Neural progenitor cell (in vitro differentiated cells): ENCODE measurements at regions not wholly inside any gene's neighbourhood (a gene's known extent, or its start where the extent isn't known, plus 50 kb on each side); places are given as distances from the start of the nearest gene placed in this dataset.

Source experiments
- DNase-seq: peaks from one replicate; pipeline ENCODE4 v3.0.0-alpha.2; 2016; ENCODE audit warnings: low spot score
- H2AFZ ChIP-seq: fragments of 200-600 bp; sonication (generic); replicated peaks from 2 replicates; pipeline ENCODE4 v1.6.1; 2016; ENCODE audit warnings: antibody characterized with exemption
- H3F3A ChIP-seq: fragments of 200-600 bp; sonication (generic); 2 replicates; pipeline ENCODE4 v1.6.1; 2016; ENCODE audit warnings: antibody characterized with exemption, low read depth
- H3K27ac ChIP-seq: fragments of 200-600 bp; sonication (generic); 2 replicates; pipeline ENCODE4 v1.5.1; 2016; ENCODE audit warnings: mild to moderate bottlenecking
- H3K27me3 ChIP-seq: fragments of 200-600 bp; sonication (generic); 2 replicates; pipeline ENCODE4 v1.6.1; 2016; ENCODE audit warnings: mild to moderate bottlenecking, moderate library complexity
- H3K36me3 ChIP-seq: fragments of 200-600 bp; sonication (generic); 2 replicates; pipeline ENCODE4 v1.5.1; 2016
- H3K4me1 ChIP-seq: fragments of 200-600 bp; sonication (generic); 2 replicates; pipeline ENCODE4 v1.6.1; 2016; ENCODE audit warnings: mixed run types
- H3K4me2 ChIP-seq: fragments of 200-600 bp; sonication (generic); 2 replicates; pipeline ENCODE4 v1.6.1; 2016
- H3K4me3 ChIP-seq: fragments of 200-600 bp; sonication (generic); 2 replicates; pipeline ENCODE4 v1.5.1; 2016
- H3K79me2 ChIP-seq: fragments of 200-600 bp; sonication (generic); 2 replicates; pipeline ENCODE4 v1.6.1; 2016; ENCODE audit warnings: low read depth
- H3K9ac ChIP-seq: fragments of 200-600 bp; sonication (generic); 2 replicates; pipeline ENCODE4 v1.6.1; 2016
- H3K9me3 ChIP-seq: fragments of 200-600 bp; sonication (generic); 2 replicates; pipeline ENCODE4 v1.5.1; 2016; ENCODE audit warnings: low read depth
- H4K20me1 ChIP-seq: fragments of 200-600 bp; sonication (generic); 2 replicates; pipeline ENCODE4 v1.6.1; 2016; ENCODE audit warnings: low read depth
- H3K27ac Mint-ChIP-seq: 3 replicates; pipeline ENCODE4 v1.8.0; 2021; ENCODE audit warnings: mixed read lengths
- H3K27me3 Mint-ChIP-seq: 2 replicates; pipeline ENCODE4 v1.8.0; 2022; ENCODE audit warnings: low read depth, mild to moderate bottlenecking, inconsistent platforms, moderate library complexity, mixed read lengths; ENCODE audit not compliant: insufficient read depth
- H3K36me3 Mint-ChIP-seq: 3 replicates; pipeline ENCODE4 v1.8.0; 2021; ENCODE audit warnings: mixed read lengths
- H3K4me1 Mint-ChIP-seq: 3 replicates; pipeline ENCODE4 v1.8.0; 2021; ENCODE audit warnings: mixed read lengths
- H3K4me3 Mint-ChIP-seq: 3 replicates; pipeline ENCODE4 v1.8.0; 2021; ENCODE audit warnings: mild to moderate bottlenecking, moderate library complexity, mixed read lengths
- H3K9me3 Mint-ChIP-seq: 3 replicates; pipeline ENCODE4 v1.8.0; 2020; ENCODE audit warnings: mixed read lengths
- EZH2 ChIP-seq: fragments of 200-600 bp; sonication (generic); IDR thresholded peaks from 2 replicates; pipeline ENCODE4 v1.6.1; 2017; ENCODE audit warnings: antibody characterized with exemption, mild to moderate bottlenecking, moderate library complexity
- EZH2phosphoT487 ChIP-seq: fragments of 200-600 bp; sonication (generic); IDR thresholded peaks from 2 replicates; pipeline ENCODE4 v1.6.1; 2017; ENCODE audit warnings: antibody characterized with exemption
- TF ChIP-seq, protein P1 (sequence below): fragments of 200-600 bp; sonication (generic); IDR thresholded peaks from 2 replicates; pipeline ENCODE4 v1.5.1; 2017; ENCODE audit warnings: antibody characterized with exemption, mild to moderate bottlenecking

DNA sequence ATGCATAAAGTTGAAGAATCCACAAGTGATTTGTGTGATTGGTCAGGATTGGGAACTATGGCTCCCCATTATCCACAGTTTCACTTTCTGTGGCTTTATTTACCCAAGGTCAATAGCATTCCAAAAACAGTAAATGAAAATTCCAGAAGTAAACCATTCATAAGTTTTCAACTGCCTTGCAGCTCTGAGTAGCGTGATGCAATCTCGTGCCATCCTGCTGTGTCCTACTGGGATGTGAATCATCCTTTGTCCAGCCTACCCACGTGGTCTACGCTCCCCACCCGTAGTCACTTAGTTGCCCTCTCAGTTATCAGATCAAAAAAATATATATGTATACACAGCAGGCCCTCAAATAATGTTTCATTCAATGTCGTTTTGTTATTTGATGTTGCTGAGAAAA is 89.0 kb upstream of the DLGAP1 start:
- no peaks in the 10 kb centered on the region for H4K20me1 ChIP-seq
- Mint-ChIP-seq H3K27me3 (no peaks in the 10 kb centered on the region), H3K27ac (no peak overlapping the region), H3K9me3 (no peaks in the 10 kb centered on the region), H3K4me1 (no peaks in the 10 kb centered on the region), H3K4me3 (no peak overlapping the region), H3K36me3 (no peaks in the 10 kb centered on the region)
- H3K79me2 ChIP-seq = no peaks in the 10 kb centered on the region
- no peaks in the 10 kb centered on the region for H3K9me3 ChIP-seq
- no peak overlapping the region for H3K9ac ChIP-seq
- H3K27ac ChIP-seq = no peak overlapping the region
- no peak overlapping the region for H3K4me3 ChIP-seq
- H3K36me3 ChIP-seq = no peaks in the 10 kb centered on the region
- H3F3A ChIP-seq = no peaks in the 10 kb centered on the region
- no peak overlapping the region for H3K4me2 ChIP-seq
- H3K4me1 ChIP-seq = no peaks in the 10 kb centered on the region
- H2AFZ ChIP-seq = no peak overlapping the region
- DNase-seq = no peak
- no peaks in the 10 kb centered on the region for H3K27me3 ChIP-seq
- TF ChIP-seq EZH2phosphoT487 (no peak), EZH2 (no peak)
- TF ChIP-seq, protein P1, sequence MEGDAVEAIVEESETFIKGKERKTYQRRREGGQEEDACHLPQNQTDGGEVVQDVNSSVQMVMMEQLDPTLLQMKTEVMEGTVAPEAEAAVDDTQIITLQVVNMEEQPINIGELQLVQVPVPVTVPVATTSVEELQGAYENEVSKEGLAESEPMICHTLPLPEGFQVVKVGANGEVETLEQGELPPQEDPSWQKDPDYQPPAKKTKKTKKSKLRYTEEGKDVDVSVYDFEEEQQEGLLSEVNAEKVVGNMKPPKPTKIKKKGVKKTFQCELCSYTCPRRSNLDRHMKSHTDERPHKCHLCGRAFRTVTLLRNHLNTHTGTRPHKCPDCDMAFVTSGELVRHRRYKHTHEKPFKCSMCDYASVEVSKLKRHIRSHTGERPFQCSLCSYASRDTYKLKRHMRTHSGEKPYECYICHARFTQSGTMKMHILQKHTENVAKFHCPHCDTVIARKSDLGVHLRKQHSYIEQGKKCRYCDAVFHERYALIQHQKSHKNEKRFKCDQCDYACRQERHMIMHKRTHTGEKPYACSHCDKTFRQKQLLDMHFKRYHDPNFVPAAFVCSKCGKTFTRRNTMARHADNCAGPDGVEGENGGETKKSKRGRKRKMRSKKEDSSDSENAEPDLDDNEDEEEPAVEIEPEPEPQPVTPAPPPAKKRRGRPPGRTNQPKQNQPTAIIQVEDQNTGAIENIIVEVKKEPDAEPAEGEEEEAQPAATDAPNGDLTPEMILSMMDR = no peak

DNA sequence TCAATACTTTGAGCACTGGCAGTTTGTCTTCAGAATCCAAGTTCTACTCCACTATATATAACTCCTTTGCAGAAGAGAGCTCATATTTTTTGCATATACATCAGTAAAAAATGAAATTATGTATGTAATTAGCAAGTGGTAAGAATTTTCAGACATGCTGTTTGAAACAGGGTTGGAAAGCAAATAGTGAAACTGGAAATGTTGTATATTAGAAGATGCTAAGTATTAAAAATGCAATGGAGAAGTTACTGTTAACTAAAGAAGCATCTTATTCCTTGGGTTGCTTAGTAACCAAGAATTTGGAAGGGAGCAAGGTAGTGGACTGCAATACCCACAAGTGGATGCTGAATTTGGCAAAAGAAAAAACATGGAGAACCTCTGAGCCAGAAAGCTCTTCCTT is 88.6 kb upstream of the DLGAP1 start:
- Mint-ChIP-seq H3K4me3 (no peak overlapping the region), H3K27ac (no peak overlapping the region), H3K9me3 (peaks cover 2% of the 10 kb centered on the region), H3K36me3 (no peaks in the 10 kb centered on the region), H3K4me1 (no peaks in the 10 kb centered on the region), H3K27me3 (peaks cover under 1% of the 10 kb centered on the region)
- Histone ChIP-seq H3K36me3 (no peaks in the 10 kb centered on the region), H3K4me2 (no peak overlapping the region), H4K20me1 (no peaks in the 10 kb centered on the region), H3K79me2 (no peaks in the 10 kb centered on the region), H3K27ac (no peak overlapping the region), H3K9me3 (no peaks in the 10 kb centered on the region), H2AFZ (no peak overlapping the region), H3F3A (no peaks in the 10 kb centered on the region), H3K4me1 (no peaks in the 10 kb centered on the region), H3K4me3 (no peak overlapping the region), H3K9ac (no peak overlapping the region), H3K27me3 (no peaks in the 10 kb centered on the region)
- TF ChIP-seq EZH2phosphoT487 (no peak), EZH2 (no peak)
- TF ChIP-seq, protein P1 = no peak
- DNase-seq = no peak

DNA sequence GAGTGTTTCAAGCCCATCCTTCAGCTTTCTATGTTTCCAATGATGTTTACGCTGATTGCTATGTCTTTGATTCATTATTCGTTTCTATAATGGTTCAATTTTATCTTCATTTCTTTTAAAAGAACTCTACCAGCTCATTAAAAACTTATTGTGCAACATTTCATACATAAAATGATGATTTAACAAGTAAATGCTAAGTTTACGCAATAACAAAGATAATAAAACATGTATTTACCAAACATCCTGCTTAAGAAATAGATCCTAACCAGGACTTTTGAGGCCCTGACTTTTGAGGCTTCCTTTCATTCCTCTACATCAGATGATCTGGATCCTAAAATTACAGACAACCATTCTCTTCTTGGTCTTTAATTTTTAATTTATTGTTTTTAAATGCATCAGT is 86.5 kb upstream of the DLGAP1 start:
- no peaks in the 10 kb centered on the region for H4K20me1 ChIP-seq
- H3K79me2 ChIP-seq = no peaks in the 10 kb centered on the region
- no peaks in the 10 kb centered on the region for H3K4me1 ChIP-seq
- Mint-ChIP-seq H3K36me3 (peaks cover 2% of the 10 kb centered on the region), H3K4me3 (no peak overlapping the region), H3K9me3 (peaks cover 19% of the 10 kb centered on the region), H3K27ac (no peak overlapping the region), H3K27me3 (peaks cover 7% of the 10 kb centered on the region), H3K4me1 (no peaks in the 10 kb centered on the region)
- TF ChIP-seq EZH2 (no peak), EZH2phosphoT487 (no peak)
- TF ChIP-seq, protein P1 = no peak
- no peak overlapping the region for H3K27ac ChIP-seq
- H3K4me2 ChIP-seq = no peak overlapping the region
- no peaks in the 10 kb centered on the region for H3F3A ChIP-seq
- H3K9ac ChIP-seq = no peak overlapping the region
- DNase-seq = no peak
- no peak overlapping the region for H2AFZ ChIP-seq
- H3K9me3 ChIP-seq = no peaks in the 10 kb centered on the region
- no peaks in the 10 kb centered on the region for H3K36me3 ChIP-seq
- H3K4me3 ChIP-seq = no peak overlapping the region
- no peaks in the 10 kb centered on the region for H3K27me3 ChIP-seq
